ENCODE measurements at regions not wholly inside any gene's neighbourhood (a gene's known extent, or its start where the extent isn't known, plus 50 kb on each side); places are given as distances from the start of the nearest gene placed in this dataset.

DNA sequence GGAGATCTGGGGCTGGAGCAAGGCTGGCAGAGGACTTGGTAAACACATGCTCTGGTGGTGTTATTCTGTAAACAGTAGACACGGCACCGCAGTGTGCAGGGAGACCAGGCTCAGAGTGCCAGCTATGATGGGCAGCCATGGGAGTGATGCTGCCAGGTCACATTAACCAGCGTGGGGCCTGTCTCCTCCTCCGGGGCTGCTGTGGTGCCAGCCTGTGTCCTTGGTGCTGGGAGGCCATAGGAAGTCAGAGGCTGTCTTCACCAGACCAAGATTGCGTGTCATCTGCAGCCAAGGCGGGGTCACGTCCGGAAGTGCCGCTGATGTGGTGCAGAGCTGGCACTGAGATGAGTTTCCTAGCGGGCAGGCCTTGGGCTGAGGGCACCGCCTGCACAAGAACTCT is 236.0 kb downstream of the GLRX3 start:
- DNase-seq: no peak

DNA sequence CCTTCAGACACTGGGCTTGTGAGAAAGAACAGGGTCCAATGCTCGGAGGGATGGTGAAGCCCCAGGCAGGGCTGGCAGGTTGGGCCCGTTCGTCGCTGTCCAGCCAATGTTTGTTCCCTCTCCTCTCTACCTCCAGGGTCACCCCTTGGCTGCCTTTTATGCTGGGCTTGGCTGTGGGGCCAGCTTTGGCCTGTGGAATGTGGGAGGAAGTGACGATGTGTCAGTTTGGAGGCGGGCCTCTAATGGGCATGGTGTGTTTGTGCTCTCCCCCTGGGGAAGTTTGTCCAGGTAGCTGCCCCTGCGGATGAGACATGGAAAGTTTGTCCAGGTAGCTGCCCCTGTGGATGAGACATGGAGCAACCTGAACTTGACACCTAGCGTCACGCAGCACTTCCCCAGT is 236.7 kb downstream of the GLRX3 start:
- no peak for DNase-seq

DNA sequence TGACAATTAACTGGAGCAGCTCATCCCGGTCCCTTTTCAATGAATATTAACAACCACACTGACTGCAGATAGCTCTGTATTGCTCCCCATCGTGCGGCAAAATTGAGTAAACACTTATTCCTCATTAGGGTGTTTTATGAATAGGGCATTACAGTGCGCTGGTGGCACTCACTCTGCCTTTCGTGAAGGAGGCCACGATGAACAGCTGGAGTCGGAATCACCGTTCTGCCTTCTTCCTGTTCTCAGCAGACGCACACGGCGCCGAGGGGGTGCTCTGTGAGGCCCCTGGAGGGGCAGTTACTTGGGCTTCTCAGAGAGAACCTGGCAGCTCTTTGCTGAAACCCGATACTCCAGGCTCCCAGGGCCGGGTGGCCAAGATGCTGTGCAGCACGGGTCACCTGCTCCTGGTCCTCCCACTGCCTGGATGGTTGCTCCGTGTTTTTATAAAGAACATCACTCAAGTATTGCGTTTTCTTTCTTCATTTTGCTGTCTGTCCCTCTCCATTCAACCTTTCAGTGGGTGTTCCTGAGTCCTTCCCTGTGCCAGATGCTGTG is 241.9 kb downstream of the GLRX3 start:
- DNase-seq: no peak

DNA sequence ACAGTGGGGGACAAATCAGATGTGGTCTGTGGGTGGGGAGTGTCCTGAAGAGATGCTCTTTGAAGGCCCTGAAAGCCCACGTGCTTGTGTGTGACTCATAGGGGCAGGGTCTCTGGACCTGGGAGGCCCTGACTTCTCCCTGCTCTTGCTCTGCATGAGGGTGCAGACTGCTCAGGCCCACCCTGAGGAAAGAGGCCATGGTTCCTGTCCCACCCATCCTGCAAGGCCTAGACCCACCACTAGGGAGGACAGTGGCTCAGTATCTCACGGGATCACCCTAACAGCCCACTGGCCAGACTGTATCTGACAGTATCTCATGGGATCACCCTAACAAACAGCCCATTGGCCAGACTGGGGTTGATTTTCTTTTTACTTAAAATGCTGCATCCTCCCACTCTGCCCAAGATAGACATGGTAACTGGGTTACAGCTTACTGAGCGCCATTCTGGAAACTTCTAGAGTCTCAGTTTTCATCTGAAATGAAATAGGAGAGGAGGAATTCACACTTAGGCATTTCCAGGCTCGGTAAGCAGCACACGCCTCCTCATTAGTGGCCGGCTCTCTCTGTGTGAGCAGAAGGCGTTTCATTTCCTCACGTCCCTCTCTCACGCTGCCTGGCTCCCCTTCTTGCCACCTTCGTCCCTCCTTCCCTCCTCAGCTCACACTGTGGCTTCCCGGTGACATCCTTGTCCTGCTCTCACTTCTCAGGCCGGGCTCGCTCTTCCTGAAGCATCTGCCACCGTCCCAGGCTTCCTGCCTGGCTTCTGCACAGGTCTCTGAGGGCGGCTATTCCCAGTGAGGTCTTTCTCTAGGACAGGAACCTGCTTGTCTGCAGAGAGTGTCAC is 242.6 kb downstream of the GLRX3 start:
- DNase-seq: no peak

DNA sequence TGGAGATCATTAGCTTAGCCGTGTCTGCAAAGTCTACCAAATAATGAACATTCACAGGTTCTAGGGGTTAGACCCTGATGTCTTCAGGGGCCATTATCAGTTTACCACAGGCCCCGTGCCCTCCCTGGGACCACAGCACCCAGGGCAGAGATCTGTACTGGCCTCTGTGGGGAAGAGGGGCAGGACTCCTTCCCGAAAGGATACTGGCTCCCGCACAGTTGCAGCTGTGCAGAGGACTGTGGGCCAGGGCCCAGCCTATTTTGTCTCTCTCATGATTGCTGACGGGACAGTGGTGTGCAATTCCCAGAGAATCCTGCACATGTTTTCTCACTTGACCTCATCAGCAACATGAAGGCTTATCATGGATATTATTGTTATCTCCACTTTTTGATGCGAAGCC is 243.9 kb downstream of the GLRX3 start:
- DNase-seq: no peak

DNA sequence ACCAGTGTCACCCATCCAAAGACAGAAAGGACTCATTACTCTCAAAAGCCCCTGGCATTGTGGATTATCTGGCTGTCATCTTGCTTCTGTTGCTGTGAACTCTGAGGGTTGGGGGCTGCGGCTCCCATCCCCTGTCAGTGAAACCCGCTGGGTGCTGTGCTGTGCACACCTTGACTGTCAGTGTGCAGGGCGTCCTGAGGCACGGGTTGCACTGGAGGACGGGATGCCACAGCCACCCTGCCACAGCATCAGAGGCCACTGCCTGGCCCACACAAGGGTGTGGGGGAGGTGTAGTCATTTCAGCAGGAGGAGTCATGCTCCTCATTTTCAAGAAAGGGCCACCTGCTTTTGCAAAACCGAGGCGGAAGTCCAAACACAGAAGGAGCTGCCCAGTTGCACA is 245.8 kb downstream of the GLRX3 start:
- DNase-seq: no peak

DNA sequence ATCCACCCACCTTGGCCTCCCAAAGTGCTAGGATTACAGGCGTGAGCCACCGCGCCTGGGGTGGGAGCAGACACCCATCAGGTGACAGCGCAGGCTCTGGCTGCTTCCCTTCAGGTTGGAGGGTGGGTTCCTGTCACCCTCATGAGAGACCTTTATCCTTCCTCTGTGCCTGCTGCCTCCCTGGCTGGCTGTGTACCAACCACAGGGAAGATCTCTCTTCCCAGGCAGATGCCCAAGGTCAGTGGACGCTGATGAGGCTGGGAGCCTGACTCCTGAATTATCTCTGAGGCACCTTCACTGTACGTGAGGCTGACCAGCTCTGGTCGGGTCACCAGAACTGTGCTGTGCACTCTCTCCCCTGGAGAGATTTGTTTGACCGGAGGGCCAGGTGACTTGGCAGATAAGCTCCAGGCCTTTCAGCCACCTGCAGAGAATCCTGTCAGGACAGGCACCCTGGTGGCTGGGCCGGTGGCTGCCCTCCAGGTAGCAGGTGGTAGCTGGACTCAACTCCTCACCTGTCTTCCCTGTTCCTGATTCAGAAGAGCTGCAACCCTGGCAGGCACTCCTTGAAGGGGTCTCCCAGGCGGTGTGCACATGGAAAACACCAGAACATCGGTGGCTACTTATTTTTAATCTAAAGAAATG is 251.9 kb downstream of the GLRX3 start:
- DNase-seq: peak; percentile 47

DNA sequence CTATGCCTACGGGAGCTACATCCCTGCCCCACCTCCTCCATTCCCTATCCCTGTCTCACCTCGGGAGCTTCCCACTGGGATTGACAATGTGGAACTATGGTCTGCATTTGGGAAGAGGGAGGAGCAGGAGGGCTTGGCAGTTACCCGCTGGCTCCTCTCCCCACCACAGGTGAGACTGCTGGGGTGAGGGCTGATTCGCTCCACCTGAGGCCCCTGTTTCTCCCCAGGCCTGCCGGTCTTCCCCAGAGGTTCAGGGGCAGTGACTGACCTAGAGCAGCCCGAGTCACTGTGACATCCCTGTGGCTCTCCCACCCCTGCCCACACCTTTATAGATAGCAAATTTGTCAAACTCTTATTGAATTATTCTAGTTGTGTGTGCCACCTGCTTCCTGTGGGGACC is 252.6 kb downstream of the GLRX3 start:
- DNase-seq: peak; percentile 16

DNA sequence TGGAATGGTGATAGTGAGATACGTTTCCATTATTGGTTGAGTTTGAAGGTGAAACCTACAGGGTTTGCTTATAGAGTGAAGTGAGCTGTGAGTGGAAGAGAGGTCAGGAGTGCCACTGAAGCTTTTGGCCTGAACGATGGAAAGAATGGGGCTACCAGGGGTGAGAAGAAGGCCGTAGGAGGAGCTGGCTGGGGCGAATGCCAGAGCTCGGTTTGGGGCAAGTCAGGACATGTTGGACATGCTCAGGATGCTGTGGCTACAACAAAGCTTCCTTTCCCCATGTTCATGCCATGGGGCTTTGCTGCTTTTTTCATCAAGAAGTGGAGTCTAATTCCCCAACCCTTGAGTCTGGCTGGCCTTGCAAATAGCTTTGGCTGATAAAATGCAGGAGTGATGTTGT is 253.7 kb downstream of the GLRX3 start:
- DNase-seq: no peak

DNA sequence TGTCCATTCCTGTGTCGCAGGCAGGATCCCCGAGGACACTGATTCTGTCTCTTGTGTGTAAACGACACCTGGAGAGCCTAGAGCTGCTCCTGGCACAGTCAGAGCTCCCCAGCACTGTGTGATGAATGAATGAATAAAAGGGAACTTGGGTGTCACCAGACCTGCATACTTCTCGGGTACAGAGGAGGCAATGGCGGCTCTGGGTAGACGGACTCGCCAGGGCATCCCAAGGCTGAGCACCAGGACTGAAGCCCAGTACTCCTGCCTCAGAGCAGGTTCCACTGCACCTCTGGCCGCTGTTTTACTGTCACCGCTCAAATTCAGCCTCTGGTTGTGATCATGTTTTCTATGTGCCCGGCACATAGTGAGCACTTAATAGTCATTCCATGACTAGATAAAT is 255.8 kb downstream of the GLRX3 start:
- no peak for DNase-seq

DNA sequence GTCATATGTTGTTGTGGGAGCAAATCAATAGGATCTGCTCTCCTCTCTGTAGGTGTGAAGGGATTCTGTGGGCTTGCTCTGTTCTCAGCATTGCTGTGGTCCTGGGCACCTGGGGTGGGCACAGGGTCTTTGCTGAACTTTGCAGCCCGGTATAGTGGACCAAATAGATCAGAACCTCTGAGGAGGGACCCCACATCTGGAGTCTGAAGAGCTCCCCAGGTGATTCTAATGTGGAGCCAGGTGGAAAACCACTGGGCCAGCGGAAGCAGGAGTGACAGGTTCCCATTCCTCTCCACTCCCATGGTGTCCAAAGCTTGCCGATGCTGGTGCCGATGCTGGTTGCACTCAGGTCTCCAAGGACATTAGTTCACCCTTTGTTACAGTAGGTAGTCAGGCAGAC is 257.2 kb downstream of the GLRX3 start:
- no peak for DNase-seq

DNA sequence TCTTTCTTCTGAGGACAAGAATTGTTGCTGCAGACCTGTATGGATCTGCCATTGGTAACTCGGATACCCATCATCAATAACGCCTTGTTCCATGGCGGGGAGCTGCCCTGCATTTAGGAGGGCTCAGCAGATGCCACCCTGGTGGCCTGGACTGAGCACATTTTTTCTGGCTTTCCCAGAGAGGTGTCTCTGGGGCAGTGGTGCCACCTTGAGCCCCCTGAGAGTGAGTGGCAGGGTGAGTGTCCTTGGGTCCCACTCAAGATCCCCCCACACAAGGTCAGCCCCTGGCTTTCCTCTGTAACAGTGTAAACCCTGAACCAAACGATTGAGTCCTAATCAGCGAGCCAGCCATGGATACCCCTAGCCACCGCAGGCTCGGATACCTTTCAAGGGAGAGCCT is 258.6 kb downstream of the GLRX3 start:
- DNase-seq: no peak

DNA sequence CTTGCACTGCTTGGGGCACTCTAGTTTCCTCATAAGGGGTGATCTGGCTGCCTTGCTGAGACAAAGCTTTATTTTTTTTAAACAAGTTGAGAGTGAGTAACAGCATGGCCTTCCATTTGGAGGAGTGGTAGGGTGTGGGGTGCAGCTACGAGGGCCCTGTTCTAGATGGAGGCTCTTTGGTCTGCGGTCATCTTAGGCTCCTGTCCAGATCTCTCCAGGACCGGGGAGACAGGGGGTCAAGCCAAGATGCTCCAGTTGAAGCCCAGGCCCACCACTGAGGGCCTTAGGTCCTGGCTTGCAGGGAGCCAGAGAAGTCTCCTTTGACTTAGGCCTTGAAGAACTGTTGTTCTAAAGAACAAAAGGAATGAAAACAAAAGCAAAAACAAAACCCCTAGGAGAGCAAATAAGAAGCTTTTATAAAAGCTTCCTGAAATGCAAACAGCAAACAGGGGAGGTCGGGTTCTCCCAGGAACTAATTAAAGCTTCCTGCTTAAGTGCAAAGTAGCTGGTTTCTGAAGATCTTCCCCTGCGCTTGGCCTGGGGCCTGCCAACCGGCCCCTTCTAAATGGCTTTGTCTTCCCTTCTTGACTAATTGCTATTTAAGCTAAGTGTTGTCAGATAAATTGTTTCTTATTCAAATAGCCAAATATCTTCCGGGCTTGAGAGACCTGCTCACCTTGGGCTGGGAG is 259.2 kb downstream of the GLRX3 start:
- DNase-seq: no peak

DNA sequence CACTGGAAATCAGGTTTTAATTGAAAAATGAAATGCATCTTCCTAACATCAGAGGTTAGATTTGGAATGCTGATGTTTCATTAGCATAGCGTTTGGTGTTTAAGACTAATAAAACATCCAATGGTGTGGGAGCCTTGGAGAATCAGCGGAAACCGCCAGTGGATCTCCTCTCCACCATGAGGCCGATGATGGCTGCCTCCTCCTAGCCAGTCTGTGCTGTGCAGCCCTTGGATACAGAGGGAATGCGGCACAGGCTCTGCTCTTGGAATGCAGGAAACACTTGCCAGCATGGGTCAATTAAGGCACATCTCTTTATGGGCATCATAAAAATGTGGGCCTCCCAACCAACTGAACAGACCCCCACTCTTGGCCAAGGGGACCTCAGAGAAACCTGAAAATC is 259.9 kb downstream of the GLRX3 start:
- DNase-seq: no peak

DNA sequence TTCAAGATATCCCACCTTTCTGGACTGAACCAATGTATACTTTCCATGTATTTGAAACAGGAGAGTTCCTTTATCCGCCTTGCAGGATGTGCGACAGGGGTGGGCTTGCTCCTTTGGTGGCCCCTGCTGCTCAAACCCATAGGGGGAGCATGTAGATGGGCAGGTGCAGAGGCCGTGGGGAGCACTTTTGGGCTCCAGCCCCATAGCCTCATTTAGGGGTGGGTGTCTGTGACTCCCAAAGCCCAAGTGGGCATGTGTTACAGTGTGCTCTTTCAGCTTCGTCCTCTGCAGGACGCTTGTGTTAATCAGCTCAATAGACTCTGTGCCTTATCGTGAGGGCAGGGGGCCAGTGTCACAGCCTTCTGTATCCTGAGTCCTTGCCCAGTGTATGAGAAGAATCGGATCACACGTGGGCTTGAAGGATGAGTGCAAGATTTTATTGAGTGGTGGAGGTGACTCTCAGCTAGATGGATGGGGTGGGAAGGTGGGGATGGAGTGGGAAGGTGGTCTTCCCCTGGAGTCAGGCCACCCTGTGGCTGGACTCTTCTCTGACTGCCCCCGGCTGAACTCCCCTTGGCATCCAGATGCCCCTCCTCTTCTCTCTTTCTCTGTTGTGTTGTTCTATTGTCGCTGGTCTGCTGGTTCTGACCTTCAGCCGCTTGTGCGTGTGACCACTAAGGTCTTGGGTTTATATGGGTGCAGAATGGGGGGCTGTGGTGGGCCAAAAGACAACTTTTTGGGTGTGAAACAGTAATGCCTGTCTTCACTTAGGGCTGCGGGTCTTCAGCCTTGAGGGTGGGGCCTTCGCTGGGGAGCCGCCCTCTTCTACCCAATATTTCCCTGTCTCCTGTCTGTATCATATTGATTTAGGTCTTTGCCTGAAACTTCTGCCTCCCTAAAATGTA is 262.2 kb downstream of the GLRX3 start:
- no peak for DNase-seq

DNA sequence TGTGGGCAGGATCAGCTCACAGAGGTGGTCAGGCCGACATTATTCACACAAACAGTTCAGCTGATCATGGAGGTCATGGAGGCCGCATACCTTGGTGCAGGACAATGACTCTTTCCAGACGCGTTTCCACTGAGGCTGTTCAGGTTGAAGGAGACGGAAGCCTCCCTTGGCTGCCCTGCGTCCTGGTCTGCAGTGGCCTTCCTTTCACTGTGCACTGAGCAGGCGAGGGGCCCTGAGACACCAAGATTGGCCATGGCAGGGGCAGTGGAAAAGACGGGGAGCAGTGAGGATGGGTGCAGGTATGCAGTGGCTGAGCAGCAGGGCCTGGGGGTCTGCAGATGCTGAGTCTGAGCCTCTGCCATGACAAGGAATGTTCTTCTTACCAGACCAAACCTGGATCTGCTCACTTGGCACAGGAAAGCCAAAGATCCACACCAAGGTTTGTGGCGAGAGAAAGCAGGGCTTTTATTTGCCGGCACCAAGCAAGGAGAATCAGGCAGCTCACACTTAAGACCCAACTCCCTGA is 263.3 kb downstream of the GLRX3 start:
- DNase-seq: no peak

DNA sequence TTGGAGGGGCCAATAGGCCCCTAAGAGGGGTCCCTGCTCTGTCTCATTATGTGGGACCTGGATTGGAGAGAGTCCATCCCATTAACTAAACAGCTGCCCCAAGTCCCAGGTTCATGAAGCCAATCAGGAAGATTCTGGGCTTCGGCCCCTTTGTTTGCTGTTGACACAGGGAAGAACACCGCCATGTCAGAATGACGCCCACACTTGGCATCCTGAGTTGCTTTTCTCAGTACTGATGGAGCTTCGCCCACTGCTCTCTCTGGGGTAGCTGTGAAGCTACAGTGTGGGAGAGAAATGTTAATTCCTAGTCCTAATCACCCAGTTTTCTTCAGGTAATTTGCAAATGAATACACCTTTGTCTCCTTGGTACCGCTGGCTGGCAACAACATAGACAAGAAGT is 264.7 kb downstream of the GLRX3 start:
- no peak for DNase-seq

DNA sequence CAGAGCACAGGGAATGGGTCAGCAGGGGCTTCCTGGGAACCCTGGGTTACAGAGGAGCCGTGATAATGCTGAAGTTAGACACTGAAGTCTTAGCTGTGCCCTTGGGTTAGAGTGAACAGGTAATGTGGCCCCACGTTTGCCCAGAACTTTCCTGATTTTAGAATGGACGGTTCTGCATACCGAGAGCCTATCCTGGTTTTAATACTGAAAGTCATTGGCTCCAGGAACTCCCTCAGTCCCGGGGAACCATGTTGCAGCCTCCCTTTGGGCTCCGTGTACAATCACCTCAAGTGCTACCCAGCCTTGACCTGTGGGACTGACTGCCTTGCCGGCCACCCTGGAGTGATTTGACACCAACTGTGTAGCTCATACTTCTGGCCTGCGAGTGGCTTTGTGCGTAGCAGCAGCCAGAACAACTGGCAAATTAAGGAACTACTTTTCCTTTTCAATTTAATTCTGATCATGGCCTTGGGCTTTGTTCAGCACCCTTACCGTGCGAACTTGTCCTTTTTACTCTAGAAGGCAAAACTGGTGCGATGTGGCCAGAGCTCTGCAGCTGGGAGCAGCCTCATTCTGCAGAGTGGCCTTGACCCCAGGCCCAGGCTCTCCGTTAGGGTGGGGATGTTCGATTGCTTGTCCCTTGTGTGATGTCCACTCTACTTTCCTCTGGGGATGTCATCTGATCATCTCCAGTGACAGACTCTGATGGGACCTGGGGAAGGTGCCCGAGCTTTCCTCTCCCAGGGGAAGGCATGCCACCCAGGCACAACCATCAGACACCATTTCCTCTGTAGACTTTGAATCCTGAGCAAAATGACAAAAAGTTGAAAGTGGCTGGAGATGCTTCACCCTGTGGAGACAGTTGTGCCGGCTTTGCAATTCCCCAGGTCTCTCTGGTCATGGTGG is 265.9 kb downstream of the GLRX3 start:
- DNase-seq: no peak

DNA sequence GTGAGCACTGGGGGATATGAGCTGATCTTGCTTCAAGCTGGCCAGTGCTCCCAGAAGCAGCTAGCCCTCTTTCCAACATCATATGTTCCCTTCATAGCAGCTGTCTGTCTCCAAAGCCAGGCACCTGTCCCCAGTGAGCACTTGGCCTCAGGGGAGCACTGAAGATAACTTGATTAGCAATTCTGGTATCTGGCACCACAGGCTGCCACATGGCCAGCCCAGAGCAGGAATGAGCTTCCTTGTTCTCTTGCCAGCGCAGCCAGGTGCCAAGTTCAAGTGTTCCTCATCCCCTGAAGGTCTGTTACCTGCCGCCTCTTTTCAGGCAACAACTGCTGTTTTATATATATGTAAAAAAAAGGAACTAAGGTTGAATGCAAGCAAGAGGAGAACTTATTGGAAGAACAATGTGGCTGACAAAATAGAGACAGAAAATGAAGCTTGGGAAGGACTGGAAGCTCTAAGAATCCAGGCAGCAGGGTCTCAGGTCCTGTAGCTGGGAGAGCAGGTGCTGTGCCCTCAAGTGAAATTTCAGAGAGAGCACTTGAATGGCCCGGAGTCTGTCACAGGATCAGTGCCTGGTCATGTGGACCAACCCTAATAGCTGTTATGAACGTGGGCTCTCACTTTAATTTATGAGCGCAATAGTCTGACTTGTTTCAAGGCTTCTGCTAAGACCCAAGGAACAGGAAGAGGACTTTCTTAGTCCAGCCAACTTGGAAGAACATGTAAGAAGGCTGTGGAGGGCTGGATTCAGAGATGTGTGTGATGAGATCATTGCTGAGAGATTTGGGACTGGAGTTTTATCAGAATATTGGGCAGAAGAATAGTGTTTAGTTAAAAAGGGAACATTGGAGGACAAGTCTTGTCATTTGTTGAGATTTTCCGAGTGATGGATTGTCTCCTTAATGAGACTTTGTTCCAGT is 267.2 kb downstream of the GLRX3 start:
- DNase-seq: no peak

DNA sequence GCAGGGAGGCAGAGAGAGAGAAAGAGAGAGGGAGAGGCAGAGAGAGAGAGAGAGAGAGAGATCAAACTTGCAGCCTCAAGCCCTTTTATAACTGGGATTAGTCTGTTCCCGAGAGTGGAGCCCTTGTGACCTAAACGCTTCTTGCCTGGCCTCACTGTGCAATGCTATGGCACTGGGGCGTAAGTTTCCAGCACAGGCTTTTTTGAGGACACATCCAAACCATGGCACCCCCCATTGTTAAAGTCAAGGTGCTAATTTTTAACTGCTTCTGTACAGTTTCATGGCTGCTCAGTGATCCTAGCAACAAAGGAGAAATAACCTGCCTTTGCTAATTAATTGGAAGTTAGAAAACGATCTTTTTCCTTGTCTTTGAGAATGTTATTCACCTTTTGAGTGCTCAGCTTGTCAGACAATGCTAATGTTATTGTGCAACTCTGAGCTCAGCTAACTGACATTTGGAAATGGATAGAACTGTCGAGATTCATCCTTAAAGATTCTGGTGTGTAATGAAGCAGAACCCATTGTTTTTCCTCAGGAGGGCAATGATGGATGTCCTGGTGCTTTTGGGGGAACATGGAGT is 268.4 kb downstream of the GLRX3 start:
- no peak for DNase-seq

Measured in NCI-H146 (cell line).